A673 (cell line): ENCODE measurements at regions not wholly inside any gene's neighbourhood (a gene's known extent, or its start where the extent isn't known, plus 50 kb on each side); places are given as distances from the start of the nearest gene placed in this dataset.
"Not testable (repeated sequence)": the region's sequence is repeated elsewhere in the genome, so short reads cannot be mapped to it uniquely, and the experiment has no call there.

Experiments
- BruUV-seq: library from RNA; stranded (reverse); fragments of 400-500 nt; replicated peaks from 2 replicates; lab custom pipeline; 2021; lab: Mats Ljungman, UMichigan
- CTCF ChIA-PET: fragments of 300-600 bp; sonication (Branson Sonifier 250); formaldehyde crosslinking; loops from one replicate; lab custom pipeline; 2022; ENCODE audit warnings: antibody characterized with exemption; lab: Charles Lee
- POLR2A ChIA-PET: fragments of 300-600 bp; sonication (Branson Sonifier 250); formaldehyde crosslinking; loops from one replicate; lab custom pipeline; 2022; ENCODE audit warnings: antibody characterized with exemption; ENCODE audit not compliant: low non-redundant PET; lab: Charles Lee
- DNase-seq: peaks from one replicate; pipeline ENCODE4 v3.0.0-alpha.2; 2015; ENCODE audit warnings: low spot score
- H3K27ac ChIP-seq: fragments of 200-600 bp; sonication (generic); 2 replicates; pipeline ENCODE4 v1.5.1; 2016; ENCODE audit warnings: mixed run types, low read depth, mild to moderate bottlenecking, mixed read lengths, antibody characterized with exemption, low read length; ENCODE audit not compliant: poor library complexity, severe bottlenecking
- H3K27me3 ChIP-seq: fragments of 200-600 bp; sonication (generic); replicated peaks from 2 replicates; pipeline ENCODE4 v1.6.1; 2017; ENCODE audit warnings: mixed run types, low read depth, mild to moderate bottlenecking, mixed read lengths, antibody characterized with exemption, low read length; ENCODE audit not compliant: insufficient read depth, poor library complexity
- H3K36me3 ChIP-seq: fragments of 200-600 bp; sonication (generic); 2 replicates; pipeline ENCODE4 v1.6.1; 2016; ENCODE audit warnings: mixed run types, mild to moderate bottlenecking, mixed read lengths, antibody characterized with exemption, low read length; ENCODE audit not compliant: insufficient read depth, poor library complexity, severe bottlenecking
- H3K4me1 ChIP-seq: fragments of 200-600 bp; sonication (generic); 2 replicates; pipeline ENCODE4 v1.6.1; 2017; ENCODE audit warnings: mixed run types, mild to moderate bottlenecking, mixed read lengths, antibody characterized with exemption, low read length; ENCODE audit not compliant: insufficient read depth, poor library complexity, severe bottlenecking
- H3K4me3 ChIP-seq: fragments of 200-600 bp; sonication (generic); 2 replicates; pipeline ENCODE4 v1.5.1; 2016; ENCODE audit warnings: low read depth, mixed run types, mild to moderate bottlenecking, mixed read lengths, low read length; ENCODE audit not compliant: poor library complexity, severe bottlenecking
- H3K9me3 ChIP-seq: fragments of 200-600 bp; sonication (generic); 2 replicates; pipeline ENCODE4 v1.6.1; 2016; ENCODE audit warnings: mixed run types, low read depth, mild to moderate bottlenecking, mixed read lengths, antibody characterized with exemption, low read length; ENCODE audit not compliant: poor library complexity, severe bottlenecking
- CTCF ChIP-seq: fragments of 300-800, 200-600 bp; sonication (generic); conservative IDR thresholded peaks from 2 replicates; pipeline ENCODE4 v1.5.1; 2017; ENCODE audit warnings: low read depth, mild to moderate bottlenecking, antibody characterized with exemption, low read length, moderate library complexity, mixed read lengths
- EZH2 ChIP-seq: fragments of 200-600 bp; sonication (generic); IDR thresholded peaks from 2 replicates; pipeline ENCODE4 v1.6.1; 2017; ENCODE audit warnings: borderline replicate concordance, low read depth, mild to moderate bottlenecking, mixed read lengths, antibody characterized with exemption, low read length; ENCODE audit not compliant: poor library complexity, severe bottlenecking
- intact Hi-C: fragments of 100-400 bp; cut with micrococcal nuclease; formaldehyde crosslinking; loops from one replicate; pipeline ENCODE4 v1.10.0; 2022; ENCODE audit not compliant: unreplicated experiment

DNA sequence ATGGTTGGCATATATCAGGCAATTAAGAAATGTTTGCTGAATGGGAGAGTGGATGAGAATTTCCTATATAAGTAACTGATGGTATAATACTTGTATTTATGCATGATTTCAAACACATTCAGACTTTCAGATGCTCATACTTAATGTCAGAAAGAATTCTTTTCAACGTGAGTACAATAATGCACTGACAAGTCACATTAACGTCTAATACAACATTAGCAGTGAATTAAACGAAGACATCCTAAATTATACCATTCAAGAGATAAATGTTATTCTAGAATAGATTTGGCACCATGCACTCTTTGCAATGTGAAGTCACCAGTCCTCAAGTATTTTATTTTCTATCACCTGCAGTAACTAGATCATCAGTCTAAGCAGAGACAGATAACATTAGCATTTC lies 712.9 kb downstream of the TLE1 start:
- no peaks in the 10 kb centered on the region for H3K27me3 ChIP-seq
- peaks cover 11% of the 10 kb centered on the region for H3K9me3 ChIP-seq
- TF ChIP-seq EZH2 (no peak), CTCF (no peak)
- DNase-seq: no peak
- ChIA-PET CTCF (no interaction called here), POLR2A (no interaction called here)
- H3K27ac ChIP-seq: no peak overlapping the region
- no peaks in the 10 kb centered on the region for H3K36me3 ChIP-seq
- H3K4me1 ChIP-seq: no peaks in the 10 kb centered on the region
- no peak overlapping the region for H3K4me3 ChIP-seq
- no TSS peak for BruUV-seq
- intact Hi-C loops: no loop called here

DNA sequence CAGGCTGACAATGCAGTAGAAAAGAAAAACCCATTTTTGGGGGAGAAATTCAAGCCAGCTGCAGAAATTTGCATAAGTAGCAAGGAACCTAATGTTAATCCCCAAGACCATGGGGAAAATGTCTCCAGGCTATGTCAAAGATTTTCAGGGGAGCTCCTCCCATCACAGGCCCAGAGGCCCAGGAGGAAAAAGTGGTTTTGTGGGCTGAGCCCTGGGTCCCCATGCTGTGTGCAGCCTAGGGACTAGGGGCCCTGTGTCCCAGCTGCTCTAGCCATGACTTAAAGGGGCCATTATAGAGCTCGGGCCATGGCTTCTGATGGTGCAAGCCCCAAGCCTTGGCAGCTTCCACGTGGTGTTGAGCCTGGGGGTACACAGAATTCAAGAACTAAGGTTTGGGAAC lies 719.0 kb downstream of the TLE1 start:
- intact Hi-C loops, H3K27ac ChIP-seq, DNase-seq, POLR2A ChIA-PET, BruUV-seq, H3K27me3 ChIP-seq, H3K4me1 ChIP-seq, H3K4me3 ChIP-seq, CTCF ChIA-PET, H3K36me3 ChIP-seq, H3K9me3 ChIP-seq: not testable (repeated sequence)

GRCh38 chr9:80968611-80969010 lies 720.7 kb downstream of the TLE1 start:
- Histone ChIP-seq H3K36me3 (no peaks in the 10 kb centered on the region), H3K4me3 (no peak overlapping the region), H3K4me1 (no peaks in the 10 kb centered on the region), H3K27me3 (no peaks in the 10 kb centered on the region), H3K27ac (no peak overlapping the region), H3K9me3 (peaks cover 5% of the 10 kb centered on the region)
- BruUV-seq: no TSS peak
- CTCF ChIA-PET: no interaction called here
- TF ChIP-seq CTCF (no peak), EZH2 (no peak)
- intact Hi-C loops: no loop called here
- no peak for DNase-seq
- POLR2A ChIA-PET: no interaction called here

DNA sequence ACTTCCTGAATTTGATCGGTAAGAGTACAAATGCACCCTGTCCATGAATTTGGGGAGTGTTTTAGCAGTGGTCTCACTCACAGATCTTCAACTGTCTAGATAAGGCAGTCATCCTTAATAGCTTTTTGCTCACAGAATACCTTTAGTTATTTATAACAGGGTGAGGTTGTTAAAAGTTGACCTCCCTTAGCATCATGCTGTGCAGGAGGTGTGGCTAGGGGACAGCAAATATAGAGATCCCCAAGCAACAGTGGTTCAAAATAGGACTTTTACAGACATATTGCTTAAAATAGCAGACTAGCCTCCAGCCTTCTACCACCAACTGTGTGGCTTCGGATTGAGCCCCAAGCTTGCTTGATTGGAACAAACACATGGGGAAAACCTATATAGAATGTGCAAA lies 724.4 kb downstream of the TLE1 start:
- no TSS peak for BruUV-seq
- no peaks in the 10 kb centered on the region for H3K9me3 ChIP-seq
- no peaks in the 10 kb centered on the region for H3K36me3 ChIP-seq
- H3K27ac ChIP-seq: no peak overlapping the region
- intact Hi-C loops: no loop called here
- TF ChIP-seq EZH2: no peak
- TF ChIP-seq CTCF: no peak
- H3K4me1 ChIP-seq: no peaks in the 10 kb centered on the region
- H3K27me3 ChIP-seq: no peaks in the 10 kb centered on the region
- ChIA-PET POLR2A (no interaction called here), CTCF (no interaction called here)
- H3K4me3 ChIP-seq: no peak overlapping the region
- no peak for DNase-seq
